ENCODE measurements at regions not wholly inside any gene's neighbourhood (a gene's known extent, or its start where the extent isn't known, plus 50 kb on each side); places are given as distances from the start of the nearest gene placed in this dataset.

GRCh38 chr4:62901101-62901500 lies 1508.1 kb downstream of the TECRL start:
- FAIRE-seq (no peak), DNase-seq (ENCODE audit: insufficient read length) (no peak)
- TF ChIP-seq POLR2AphosphoS5 (IDR thresholded peaks at IDR 0.05; ENCODE audit: low read depth, low read length): no peak
- TF ChIP-seq POLR2A (IDR thresholded peaks at IDR 0.05; ENCODE audit: low read depth, low read length): no peak
- no peak for TF ChIP-seq TAF1 (IDR thresholded peaks at IDR 0.05; ENCODE audit: borderline replicate concordance, low read depth, low read length)

- TF ChIP-seq POLR2A (IDR thresholded peaks at IDR 0.05; ENCODE audit: low read depth, low read length): no peak
- TF ChIP-seq TAF1 (IDR thresholded peaks at IDR 0.05; ENCODE audit: borderline replicate concordance, low read depth, low read length): no peak
- no peak for TF ChIP-seq POLR2AphosphoS5 (IDR thresholded peaks at IDR 0.05; ENCODE audit: low read depth, low read length)
- DNase-seq (ENCODE audit: insufficient read length): no peak
- FAIRE-seq: no peak
These were observed 1509.4 kb downstream of the TECRL start for GRCh38 chr4:62899646-62900364.

DNA sequence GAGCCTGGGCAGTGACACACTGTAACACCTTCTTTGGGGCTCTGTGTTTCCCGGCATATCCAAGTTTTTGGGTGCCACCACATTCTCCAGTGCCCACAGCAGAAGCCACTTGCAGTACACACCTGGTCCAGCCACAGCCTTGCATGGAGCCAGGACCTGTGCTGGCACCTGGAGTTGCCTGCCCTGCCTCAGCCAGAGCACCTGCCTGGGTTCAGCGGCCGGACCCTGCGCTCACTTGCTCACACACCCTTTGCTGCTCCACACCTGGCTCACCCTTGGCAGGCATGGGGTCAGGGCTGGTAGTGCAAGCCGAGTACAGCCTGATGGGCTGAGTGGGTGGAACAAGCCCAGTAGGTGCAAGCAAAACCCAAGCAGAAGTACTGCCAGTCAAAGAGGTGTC lies 1511.1 kb downstream of the TECRL start:
- TF ChIP-seq POLR2AphosphoS5 (IDR thresholded peaks at IDR 0.05; ENCODE audit: low read depth, low read length) (no peak), TAF1 (IDR thresholded peaks at IDR 0.05; ENCODE audit: borderline replicate concordance, low read depth, low read length) (no peak), POLR2A (IDR thresholded peaks at IDR 0.05; ENCODE audit: low read depth, low read length) (no peak)
- no peak for FAIRE-seq
- DNase-seq (ENCODE audit: insufficient read length): no peak

DNA sequence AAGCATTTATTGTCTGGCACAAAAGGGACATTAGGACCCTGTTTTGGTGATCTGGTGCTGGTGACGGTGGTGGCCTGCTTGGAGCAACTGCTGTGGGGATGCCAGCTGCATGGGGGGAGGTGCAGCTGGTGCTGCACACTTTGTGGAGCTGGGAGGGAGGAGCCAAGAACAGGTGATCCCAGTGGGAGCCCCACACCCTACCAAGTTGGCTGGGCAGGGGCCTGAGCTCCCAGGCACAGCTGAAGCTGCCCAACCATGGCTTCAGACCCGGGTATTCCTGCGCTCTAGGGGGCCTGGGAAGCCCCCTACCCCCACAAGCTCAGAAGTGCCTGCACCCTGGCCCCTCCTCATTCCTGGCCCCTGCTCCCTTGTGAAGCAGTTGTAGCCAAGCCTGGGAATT lies 1512.5 kb downstream of the TECRL start:
- FAIRE-seq: no peak
- no peak for DNase-seq (ENCODE audit: insufficient read length)
- TF ChIP-seq POLR2A (IDR thresholded peaks at IDR 0.05; ENCODE audit: low read depth, low read length): no peak
- no peak for TF ChIP-seq POLR2AphosphoS5 (IDR thresholded peaks at IDR 0.05; ENCODE audit: low read depth, low read length)
- no peak for TF ChIP-seq TAF1 (IDR thresholded peaks at IDR 0.05; ENCODE audit: borderline replicate concordance, low read depth, low read length)

DNA sequence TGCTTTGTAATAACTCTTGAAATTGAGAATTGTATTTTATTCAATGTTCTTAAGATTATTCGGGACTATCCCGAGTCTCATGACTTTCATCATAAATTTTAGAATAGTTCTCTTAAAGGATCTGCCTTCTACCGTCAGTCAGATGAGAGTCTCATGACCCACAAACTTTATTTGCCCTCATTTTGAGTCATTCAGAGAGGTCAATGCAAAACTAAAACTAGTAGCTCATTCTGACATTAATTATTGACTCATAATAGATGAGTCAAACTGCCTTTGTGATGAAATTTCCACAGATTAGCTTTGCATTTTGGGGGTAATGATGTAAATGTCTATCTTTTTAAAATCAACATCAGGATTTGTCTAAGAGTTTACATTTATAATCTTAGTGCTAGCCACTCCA lies 1527.3 kb downstream of the TECRL start:
- TF ChIP-seq TAF1 (IDR thresholded peaks at IDR 0.05; ENCODE audit: borderline replicate concordance, low read depth, low read length) (no peak), POLR2AphosphoS5 (IDR thresholded peaks at IDR 0.05; ENCODE audit: low read depth, low read length) (no peak), POLR2A (IDR thresholded peaks at IDR 0.05; ENCODE audit: low read depth, low read length) (no peak)
- DNase-seq (ENCODE audit: insufficient read length) (no peak), FAIRE-seq (no peak)

- FAIRE-seq (no peak), DNase-seq (ENCODE audit: insufficient read length) (no peak)
- no peak for TF ChIP-seq TAF1 (IDR thresholded peaks at IDR 0.05; ENCODE audit: borderline replicate concordance, low read depth, low read length)
These were observed 1528.0 kb downstream of the TECRL start for GRCh38 chr4:62881210-62881609.

DNA sequence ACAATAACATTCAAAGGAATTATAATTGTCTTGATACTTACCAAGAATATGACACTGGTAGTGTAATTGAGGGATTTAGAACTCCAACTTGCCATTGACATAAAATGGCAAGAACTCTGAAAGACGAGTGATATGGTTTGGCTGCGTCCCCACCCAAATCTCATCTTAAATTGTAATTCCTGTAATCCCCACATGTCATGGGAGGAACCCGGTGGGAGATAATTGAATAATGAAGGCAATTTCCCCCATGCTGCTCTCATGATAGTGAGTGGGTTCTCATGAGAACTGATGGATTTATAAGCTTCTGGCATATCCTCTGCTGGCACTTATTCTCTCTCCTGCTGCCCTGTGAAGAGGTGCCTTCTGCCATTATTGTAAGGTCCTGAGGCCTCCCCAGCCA lies 1536.4 kb downstream of the TECRL start:
- FAIRE-seq (no peak), DNase-seq (ENCODE audit: insufficient read length) (no peak)
- TF ChIP-seq POLR2AphosphoS5 (IDR thresholded peaks at IDR 0.05; ENCODE audit: low read depth, low read length) (no peak), POLR2A (IDR thresholded peaks at IDR 0.05; ENCODE audit: low read depth, low read length) (no peak), TAF1 (IDR thresholded peaks at IDR 0.05; ENCODE audit: borderline replicate concordance, low read depth, low read length) (no peak)

DNA sequence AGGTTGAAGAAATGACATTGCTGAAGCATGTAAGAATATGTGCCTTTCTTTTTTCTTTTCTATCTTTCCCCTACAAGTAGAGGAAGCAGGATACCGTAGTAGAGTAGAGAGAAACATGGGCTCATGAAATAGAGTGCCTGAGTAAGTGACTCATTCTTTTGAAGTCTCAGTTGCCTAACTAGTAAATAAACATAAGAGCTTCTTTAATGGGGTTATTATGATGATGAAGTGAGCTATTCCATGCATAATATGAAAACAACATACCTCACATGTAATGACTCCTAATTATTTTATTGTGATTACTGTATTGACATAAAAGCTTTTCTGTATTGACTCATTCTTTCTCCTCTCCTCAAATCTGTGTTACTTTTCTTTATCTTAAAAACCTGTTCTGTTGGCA lies 1538.2 kb downstream of the TECRL start:
- no peak for TF ChIP-seq POLR2A (IDR thresholded peaks at IDR 0.05; ENCODE audit: low read depth, low read length)
- no peak for TF ChIP-seq POLR2AphosphoS5 (IDR thresholded peaks at IDR 0.05; ENCODE audit: low read depth, low read length)
- no peak for TF ChIP-seq TAF1 (IDR thresholded peaks at IDR 0.05; ENCODE audit: borderline replicate concordance, low read depth, low read length)
- DNase-seq (ENCODE audit: insufficient read length) (no peak), FAIRE-seq (no peak)

DNA sequence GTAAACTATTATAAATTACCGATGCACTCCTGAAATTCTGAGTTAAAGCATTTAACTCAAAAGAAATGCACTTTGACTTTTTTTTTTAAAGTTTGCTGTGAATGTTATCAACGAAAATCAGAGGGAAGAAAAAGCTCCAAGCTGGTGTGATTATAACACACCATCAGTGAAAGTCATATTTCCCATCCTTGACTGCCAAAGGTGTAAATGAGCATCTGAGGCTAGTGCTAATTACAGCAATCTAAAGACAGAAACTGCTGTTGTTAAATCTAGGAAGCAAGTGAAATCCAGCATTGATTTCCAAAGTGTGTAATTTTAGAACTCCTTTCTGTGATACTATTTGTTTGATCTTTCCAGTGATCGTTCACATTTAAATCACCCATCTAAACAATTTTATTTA lies 1538.8 kb downstream of the TECRL start:
- FAIRE-seq (no peak), DNase-seq (ENCODE audit: insufficient read length) (no peak)
- no peak for TF ChIP-seq POLR2AphosphoS5 (IDR thresholded peaks at IDR 0.05; ENCODE audit: low read depth, low read length)
- no peak for TF ChIP-seq TAF1 (IDR thresholded peaks at IDR 0.05; ENCODE audit: borderline replicate concordance, low read depth, low read length)
- no peak for TF ChIP-seq POLR2A (IDR thresholded peaks at IDR 0.05; ENCODE audit: low read depth, low read length)

GRCh38 chr4:62865261-62865660 lies 1544.0 kb downstream of the TECRL start:
- no peak for TF ChIP-seq POLR2A (IDR thresholded peaks at IDR 0.05; ENCODE audit: low read depth, low read length)
- no peak for TF ChIP-seq POLR2AphosphoS5 (IDR thresholded peaks at IDR 0.05; ENCODE audit: low read depth, low read length)
- TF ChIP-seq TAF1 (IDR thresholded peaks at IDR 0.05; ENCODE audit: borderline replicate concordance, low read depth, low read length): no peak
- no peak for FAIRE-seq
- no peak for DNase-seq (ENCODE audit: insufficient read length)

- FAIRE-seq: no peak
- no peak for TF ChIP-seq POLR2AphosphoS5 (IDR thresholded peaks at IDR 0.05; ENCODE audit: low read depth, low read length)
- no peak for TF ChIP-seq POLR2A (IDR thresholded peaks at IDR 0.05; ENCODE audit: low read depth, low read length)
- TF ChIP-seq TAF1 (IDR thresholded peaks at IDR 0.05; ENCODE audit: borderline replicate concordance, low read depth, low read length): no peak
- no peak for DNase-seq (ENCODE audit: insufficient read length)
These were observed 1559.6 kb downstream of the TECRL start for GRCh38 chr4:62849696-62850095.

- TF ChIP-seq POLR2A (IDR thresholded peaks at IDR 0.05; ENCODE audit: low read depth, low read length) (no peak), TAF1 (IDR thresholded peaks at IDR 0.05; ENCODE audit: borderline replicate concordance, low read depth, low read length) (no peak), POLR2AphosphoS5 (IDR thresholded peaks at IDR 0.05; ENCODE audit: low read depth, low read length) (no peak)
- DNase-seq (ENCODE audit: insufficient read length) (no peak), FAIRE-seq (no peak)
These were observed 1573.6 kb downstream of the TECRL start for GRCh38 chr4:62835631-62836030.
